Rectal smooth muscle tissue (tissue), 1 donor: ENCODE measurements at regions not wholly inside any gene's neighbourhood (a gene's known extent, or its start where the extent isn't known, plus 50 kb on each side); places are given as distances from the start of the nearest gene placed in this dataset.
"Not testable (repeated sequence)": the region's sequence is repeated elsewhere in the genome, so short reads cannot be mapped to it uniquely, and the experiment has no call there.

ENCODE experiments used
- H3K27ac ChIP-seq: one replicate; pipeline ENCODE4 v1.7.0; 2013; ENCODE audit warnings: low read depth, low read length, inconsistent platforms
- H3K27me3 ChIP-seq: one replicate; pipeline ENCODE4 v1.7.0; 2013; ENCODE audit warnings: low read length; ENCODE audit not compliant: control insufficient read depth, insufficient read depth
- H3K36me3 ChIP-seq: one replicate; pipeline ENCODE4 v1.7.0; 2013; ENCODE audit warnings: low read length; ENCODE audit not compliant: control insufficient read depth, insufficient read depth
- H3K4me1 ChIP-seq: one replicate; pipeline ENCODE4 v1.7.0; 2013; ENCODE audit warnings: low read length; ENCODE audit not compliant: control insufficient read depth, insufficient read depth
- H3K4me3 ChIP-seq: one replicate; pipeline ENCODE4 v1.7.0; 2013; ENCODE audit warnings: low read length
- H3K9ac ChIP-seq: one replicate; pipeline ENCODE4 v1.7.0; 2013; ENCODE audit warnings: low read length

- Histone ChIP-seq H3K4me1 (no peaks in the 10 kb centered on the region), H3K9ac (no peak overlapping the region), H3K36me3 (no peaks in the 10 kb centered on the region), H3K27ac (no peak overlapping the region), H3K4me3 (no peak overlapping the region), H3K27me3 (no peaks in the 10 kb centered on the region)
Measured at GRCh38 chr13:99774644-99775043, 196.9 kb downstream of the ZIC5 start.

- H3K4me1 ChIP-seq, result no peaks in the 10 kb centered on the region
- no peak overlapping the region for H3K4me3 ChIP-seq
- no peaks in the 10 kb centered on the region for H3K36me3 ChIP-seq
- no peak overlapping the region for H3K27ac ChIP-seq
- no peak overlapping the region for H3K9ac ChIP-seq
- no peaks in the 10 kb centered on the region for H3K27me3 ChIP-seq
Measured at GRCh38 chr13:99768986-99769385, 202.6 kb downstream of the ZIC5 start.

GRCh38 chr13:99766641-99767045 is 204.9 kb downstream of the ZIC5 start:
- Histone ChIP-seq H3K9ac (no peak overlapping the region), H3K4me3 (no peak overlapping the region), H3K27ac (no peak overlapping the region), H3K4me1 (no peaks in the 10 kb centered on the region), H3K27me3 (no peaks in the 10 kb centered on the region), H3K36me3 (no peaks in the 10 kb centered on the region)

GRCh38 chr13:99765869-99766268 is 205.7 kb downstream of the ZIC5 start:
- H3K4me1 ChIP-seq, result no peaks in the 10 kb centered on the region

GRCh38 chr13:99760456-99760855 is 211.1 kb downstream of the ZIC5 start:
- no peak overlapping the region for H3K9ac ChIP-seq
- H3K4me1 ChIP-seq, result no peaks in the 10 kb centered on the region
- no peak overlapping the region for H3K4me3 ChIP-seq
- no peaks in the 10 kb centered on the region for H3K36me3 ChIP-seq
- no peaks in the 10 kb centered on the region for H3K27me3 ChIP-seq
- H3K27ac ChIP-seq, result no peak overlapping the region

More at GRCh38 chr13:99765869-99766268, 205.7 kb downstream of the ZIC5 start:
- Histone ChIP-seq H3K27ac (no peak overlapping the region), H3K36me3 (no peaks in the 10 kb centered on the region), H3K9ac (no peak overlapping the region), H3K27me3 (no peaks in the 10 kb centered on the region), H3K4me3 (no peak overlapping the region)

- Histone ChIP-seq H3K4me1 (no peaks in the 10 kb centered on the region), H3K4me3 (no peak overlapping the region), H3K9ac (no peak overlapping the region), H3K27ac (no peak overlapping the region), H3K36me3 (no peaks in the 10 kb centered on the region), H3K27me3 (no peaks in the 10 kb centered on the region)
Measured at GRCh38 chr13:99759163-99759552, 212.4 kb downstream of the ZIC5 start.

- H3K36me3 ChIP-seq, result no peaks in the 10 kb centered on the region
- no peak overlapping the region for H3K4me3 ChIP-seq
- H3K9ac ChIP-seq, result no peak overlapping the region
- H3K4me1 ChIP-seq, result no peaks in the 10 kb centered on the region
- H3K27me3 ChIP-seq, result no peaks in the 10 kb centered on the region
- no peak overlapping the region for H3K27ac ChIP-seq
Measured at GRCh38 chr13:99758460-99759162, 213.0 kb downstream of the ZIC5 start.

- H3K27ac ChIP-seq, result no peak overlapping the region
- H3K9ac ChIP-seq, result no peak overlapping the region
- no peaks in the 10 kb centered on the region for H3K4me1 ChIP-seq
- no peaks in the 10 kb centered on the region for H3K27me3 ChIP-seq
- H3K4me3 ChIP-seq, result no peak overlapping the region
- H3K36me3 ChIP-seq, result no peaks in the 10 kb centered on the region
Measured at GRCh38 chr13:99757756-99758459, 213.7 kb downstream of the ZIC5 start.

- Histone ChIP-seq H3K4me3 (no peak overlapping the region), H3K27ac (no peak overlapping the region), H3K27me3 (no peaks in the 10 kb centered on the region), H3K36me3 (no peaks in the 10 kb centered on the region), H3K9ac (no peak overlapping the region), H3K4me1 (no peaks in the 10 kb centered on the region)
Measured at GRCh38 chr13:99756281-99756680, 215.3 kb downstream of the ZIC5 start.

- H3K9ac ChIP-seq, H3K4me3 ChIP-seq, H3K27me3 ChIP-seq, H3K27ac ChIP-seq, H3K36me3 ChIP-seq, H3K4me1 ChIP-seq: not testable (repeated sequence)
Measured at GRCh38 chr13:99754750-99755149, 216.8 kb downstream of the ZIC5 start.

GRCh38 chr13:99752373-99752772 is 219.2 kb downstream of the ZIC5 start:
- Histone ChIP-seq H3K27me3 (no peaks in the 10 kb centered on the region), H3K9ac (no peak overlapping the region), H3K36me3 (no peaks in the 10 kb centered on the region), H3K4me3 (no peak overlapping the region), H3K27ac (no peak overlapping the region), H3K4me1 (no peaks in the 10 kb centered on the region)

- no peaks in the 10 kb centered on the region for H3K4me1 ChIP-seq
- H3K27ac ChIP-seq, result no peak overlapping the region
- H3K36me3 ChIP-seq, result no peaks in the 10 kb centered on the region
- no peak overlapping the region for H3K4me3 ChIP-seq
- H3K9ac ChIP-seq, result no peak overlapping the region
- no peaks in the 10 kb centered on the region for H3K27me3 ChIP-seq
Measured at GRCh38 chr13:99751517-99752199, 219.9 kb downstream of the ZIC5 start.
